ENCODE measurements at regions not wholly inside any gene's neighbourhood (a gene's known extent, or its start where the extent isn't known, plus 50 kb on each side); places are given as distances from the start of the nearest gene placed in this dataset.

DNA sequence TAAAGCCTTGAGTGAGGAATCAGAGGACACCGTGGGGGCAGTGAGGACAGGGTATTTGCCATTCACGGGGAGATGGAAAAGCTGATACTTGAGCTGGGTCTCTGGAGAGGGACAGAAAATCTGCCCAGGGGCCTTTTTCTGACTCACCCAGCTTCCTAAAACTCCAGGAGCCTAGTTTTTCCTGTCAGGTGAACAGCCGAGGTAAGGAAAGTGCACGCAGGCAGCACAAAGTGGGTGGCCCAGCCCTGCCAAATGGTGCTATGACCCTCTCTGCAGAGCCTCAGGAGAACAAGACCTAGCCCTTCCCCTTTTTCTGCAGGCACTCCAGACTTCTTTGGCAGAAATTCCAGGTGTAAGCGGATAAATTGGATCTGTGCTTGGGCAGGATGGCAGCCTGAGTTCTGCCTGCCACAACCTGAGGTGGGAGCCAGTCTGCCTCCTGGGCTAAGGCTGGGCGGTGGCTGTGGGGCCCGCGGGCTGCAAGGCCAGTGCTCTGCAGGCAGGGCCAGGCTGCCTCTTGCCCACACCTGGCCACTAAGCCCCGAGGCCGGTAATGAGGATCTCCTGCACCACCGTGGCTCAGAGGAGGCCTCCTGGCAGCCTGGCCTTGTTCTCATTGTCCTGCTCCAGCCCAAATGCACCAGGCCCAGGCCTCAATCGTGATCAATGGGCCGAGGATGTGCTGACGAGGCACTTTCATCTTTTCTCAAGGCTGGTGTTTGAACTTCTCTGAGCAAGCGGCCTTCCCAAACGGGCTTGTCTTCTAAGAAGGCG, 72.9 kb upstream of the LMO1 start:
- no peak for TF ChIP-seq POLR2A (IDR thresholded peaks at IDR 0.05)
- TF ChIP-seq, protein P1, sequence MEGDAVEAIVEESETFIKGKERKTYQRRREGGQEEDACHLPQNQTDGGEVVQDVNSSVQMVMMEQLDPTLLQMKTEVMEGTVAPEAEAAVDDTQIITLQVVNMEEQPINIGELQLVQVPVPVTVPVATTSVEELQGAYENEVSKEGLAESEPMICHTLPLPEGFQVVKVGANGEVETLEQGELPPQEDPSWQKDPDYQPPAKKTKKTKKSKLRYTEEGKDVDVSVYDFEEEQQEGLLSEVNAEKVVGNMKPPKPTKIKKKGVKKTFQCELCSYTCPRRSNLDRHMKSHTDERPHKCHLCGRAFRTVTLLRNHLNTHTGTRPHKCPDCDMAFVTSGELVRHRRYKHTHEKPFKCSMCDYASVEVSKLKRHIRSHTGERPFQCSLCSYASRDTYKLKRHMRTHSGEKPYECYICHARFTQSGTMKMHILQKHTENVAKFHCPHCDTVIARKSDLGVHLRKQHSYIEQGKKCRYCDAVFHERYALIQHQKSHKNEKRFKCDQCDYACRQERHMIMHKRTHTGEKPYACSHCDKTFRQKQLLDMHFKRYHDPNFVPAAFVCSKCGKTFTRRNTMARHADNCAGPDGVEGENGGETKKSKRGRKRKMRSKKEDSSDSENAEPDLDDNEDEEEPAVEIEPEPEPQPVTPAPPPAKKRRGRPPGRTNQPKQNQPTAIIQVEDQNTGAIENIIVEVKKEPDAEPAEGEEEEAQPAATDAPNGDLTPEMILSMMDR (IDR thresholded peaks at IDR 0.05): no peak

Data from esophagus squamous epithelium (tissue), 4 donors.